GM23338 (cell line): ENCODE measurements at regions not wholly inside any gene's neighbourhood (a gene's known extent, or its start where the extent isn't known, plus 50 kb on each side); places are given as distances from the start of the nearest gene placed in this dataset.

Experiments
- ATAC-seq: fragments of 200-7000 bp; cut with Tn5 transposase; 3 replicates; pipeline ENCODE4 v1.9.1; 2020
- DNase-seq: peaks from one replicate; pipeline ENCODE4 v3.0.0-alpha.2; 2015; ENCODE audit warnings: low spot score
- H2AFZ ChIP-seq: fragments of 200-600 bp; sonication (generic); 2 replicates; pipeline ENCODE4 v1.8.0; 2016; ENCODE audit warnings: antibody characterized with exemption, mild to moderate bottlenecking, moderate library complexity
- H3F3A ChIP-seq: fragments of 200-600 bp; sonication (generic); replicated peaks from 2 replicates; pipeline ENCODE4 v1.8.0; 2017; ENCODE audit warnings: antibody characterized with exemption, mixed run types, low read depth
- H3K27ac ChIP-seq: fragments of 200-600 bp; sonication (generic); 2 replicates; pipeline ENCODE4 v1.6.1; 2016; ENCODE audit warnings: low read depth
- H3K27me3 ChIP-seq: fragments of 200-600 bp; sonication (generic); 2 replicates; pipeline ENCODE4 v1.8.0; 2016; ENCODE audit warnings: mild to moderate bottlenecking, mixed run types, moderate library complexity; ENCODE audit not compliant: insufficient read depth
- H3K36me3 ChIP-seq: fragments of 200-600 bp; sonication (generic); 2 replicates; pipeline ENCODE4 v1.8.0; 2016; ENCODE audit warnings: mild to moderate bottlenecking; ENCODE audit not compliant: insufficient read depth
- H3K4me1 ChIP-seq: fragments of 200-600 bp; sonication (generic); 2 replicates; pipeline ENCODE4 v1.8.0; 2016; ENCODE audit warnings: mild to moderate bottlenecking, moderate library complexity; ENCODE audit not compliant: insufficient read depth
- H3K4me2 ChIP-seq: fragments of 200-600 bp; sonication (generic); 2 replicates; pipeline ENCODE4 v1.7.1; 2017; ENCODE audit warnings: mixed run types
- H3K4me3 ChIP-seq: fragments of 200-600 bp; sonication (generic); 2 replicates; pipeline ENCODE4 v1.6.1; 2016; ENCODE audit warnings: mixed run types
- H3K79me2 ChIP-seq: fragments of 200-600 bp; sonication (generic); replicated peaks from 2 replicates; pipeline ENCODE4 v1.8.0; 2017; ENCODE audit warnings: mild to moderate bottlenecking; ENCODE audit not compliant: insufficient read depth
- H3K9me2 ChIP-seq: fragments of 200-600 bp; sonication (generic); 2 replicates; pipeline ENCODE4 v1.8.0; 2017; ENCODE audit not compliant: insufficient read depth
- H4K20me1 ChIP-seq: fragments of 200-600 bp; sonication (generic); replicated peaks from 2 replicates; pipeline ENCODE4 v1.8.0; 2017; ENCODE audit warnings: mild to moderate bottlenecking; ENCODE audit not compliant: insufficient read depth
- H3K27ac Mint-ChIP-seq: 2 replicates; pipeline ENCODE4 v1.8.0; 2020; ENCODE audit warnings: inconsistent platforms, mild to moderate bottlenecking, moderate library complexity, mixed read lengths
- H3K27me3 Mint-ChIP-seq: 3 replicates; pipeline ENCODE4 v1.8.0; 2022; ENCODE audit warnings: low read depth, mild to moderate bottlenecking, moderate library complexity, mixed read lengths, inconsistent platforms; ENCODE audit not compliant: insufficient read depth, poor library complexity
- H3K36me3 Mint-ChIP-seq: 3 replicates; pipeline ENCODE4 v1.8.0; 2021; ENCODE audit warnings: low read depth, mild to moderate bottlenecking, inconsistent platforms, moderate library complexity, mixed read lengths
- H3K4me1 Mint-ChIP-seq: 3 replicates; pipeline ENCODE4 v1.8.0; 2020; ENCODE audit warnings: mild to moderate bottlenecking, inconsistent platforms, mixed read lengths
- H3K4me3 Mint-ChIP-seq: 3 replicates; pipeline ENCODE4 v1.8.0; 2021; ENCODE audit warnings: moderate library complexity, mild to moderate bottlenecking, inconsistent platforms, mixed read lengths
- H3K9me3 Mint-ChIP-seq: 3 replicates; pipeline ENCODE4 v1.8.0; 2020; ENCODE audit warnings: moderate library complexity, mild to moderate bottlenecking, inconsistent platforms, mixed read lengths
- CREB1 ChIP-seq: fragments of 250-450 bp; sonication (Bioruptor Pico); IDR thresholded peaks from 2 replicates; pipeline ENCODE4 v1.5.0; 2020; ENCODE audit warnings: low read depth, mild to moderate bottlenecking, moderate library complexity
- CTCF ChIP-seq, 2 experiments: fragments of 200-600 bp in 1 of 2; sonication (generic) in 1 of 2; conservative IDR thresholded peaks; 2 replicates each; pipeline versions ENCODE4 v1.5.1 to v1.6.1; 2016 to 2017; ENCODE audit warnings: antibody characterized with exemption in 2 of 2, low read depth in 2 of 2, mild to moderate bottlenecking in 2 of 2, moderate library complexity in 1 of 2
- EZH2 ChIP-seq: fragments of 200-600 bp; sonication (generic); IDR thresholded peaks from one replicate; pipeline ENCODE4 v1.8.0; 2017; ENCODE audit warnings: antibody characterized with exemption, mild to moderate bottlenecking, low read depth; ENCODE audit not compliant: unreplicated experiment
- EZH2phosphoT487 ChIP-seq: fragments of 200-600 bp; sonication (generic); IDR thresholded peaks from one replicate; pipeline ENCODE4 v1.8.1; 2018; ENCODE audit warnings: antibody characterized with exemption; ENCODE audit not compliant: unreplicated experiment
- JUNB ChIP-seq: IDR thresholded peaks from one replicate; pipeline ENCODE4 v1.6.1; 2016; ENCODE audit warnings: antibody characterized with exemption; ENCODE audit not compliant: unreplicated experiment
- NANOG ChIP-seq: IDR thresholded peaks from 2 replicates; pipeline ENCODE4 v1.6.1; 2016; ENCODE audit warnings: antibody characterized with exemption, borderline replicate concordance
- POLR2AphosphoS5 ChIP-seq: IDR thresholded peaks from 2 replicates; pipeline ENCODE4 v1.6.1; 2016; ENCODE audit warnings: antibody characterized with exemption, low read depth
- REST ChIP-seq: IDR thresholded peaks from one replicate; pipeline ENCODE4 v1.6.1; 2018; ENCODE audit warnings: antibody characterized with exemption; ENCODE audit not compliant: unreplicated experiment
- ZNF114 ChIP-seq: fragments of 250-450 bp; sonication (Bioruptor Pico); IDR thresholded peaks from 2 replicates; pipeline ENCODE4 v1.5.0; 2020; ENCODE audit warnings: mild to moderate bottlenecking, moderate library complexity
- ZNF462 ChIP-seq: fragments of 250-450 bp; sonication (Bioruptor Pico); IDR thresholded peaks from 2 replicates; pipeline ENCODE4 v1.5.0; 2020; ENCODE audit warnings: mild to moderate bottlenecking, moderate library complexity

GRCh38 chr16:65222049-65222448, 100.2 kb upstream of the CDH11 start:
- H3K4me1 Mint-ChIP-seq = peaks cover 39% of the 10 kb centered on the region
- DNase-seq (no peak), ATAC-seq (no peak)
- H3K27me3 Mint-ChIP-seq = peaks cover 4% of the 10 kb centered on the region
- no peaks in the 10 kb centered on the region for H3K9me3 Mint-ChIP-seq
- Histone ChIP-seq H3K4me3 (no peak overlapping the region), H2AFZ (no peak overlapping the region), H3K27ac (no peak overlapping the region), H3F3A (peaks cover 4% of the 10 kb centered on the region; the same call in 1 of the 2 replicates), H3K79me2 (no peaks in the 10 kb centered on the region), H3K27me3 (peaks cover 24% of the 10 kb centered on the region; the same call in 1 of the 2 replicates), H3K9me2 (no peaks in the 10 kb centered on the region; the same call in 1 of the 2 replicates), H3K4me1 (peaks cover 46% of the 10 kb centered on the region), H4K20me1 (no peaks in the 10 kb centered on the region; the same call in 1 of the 2 replicates), H3K36me3 (no peaks in the 10 kb centered on the region), H3K4me2 (no peak overlapping the region)
- no peak overlapping the region for H3K27ac Mint-ChIP-seq
- no peak overlapping the region for H3K4me3 Mint-ChIP-seq
- peaks cover under 1% of the 10 kb centered on the region; the same call in 2 of the 3 replicates for H3K36me3 Mint-ChIP-seq
- TF ChIP-seq ZNF462 (no peak), EZH2 (no peak), CTCF (conservative IDR thresholded peaks at IDR 0.05; ENCODE audit: low read depth in 2 of 2) (no peak), POLR2AphosphoS5 (no peak), REST (no peak), EZH2phosphoT487 (no peak), CREB1 (no peak), ZNF114 (CRISPR knock-in tag) (no peak), NANOG (no peak), JUNB (no peak)
